GM13977 (cell line): ENCODE measurements at regions not wholly inside any gene's neighbourhood (a gene's known extent, or its start where the extent isn't known, plus 50 kb on each side); places are given as distances from the start of the nearest gene placed in this dataset.

ENCODE experiments used
- DNase-seq: peaks from one replicate; pipeline ENCODE4 v3.0.0; 2012; ENCODE audit warnings: low spot score
- CTCF ChIP-seq: IDR thresholded peaks from 2 replicates; pipeline ENCODE4 v1.5.1; 2012; ENCODE audit warnings: mild to moderate bottlenecking, control low read depth; ENCODE audit not compliant: insufficient read depth; ENCODE audit errors: extremely low read depth, missing control alignments
- in situ Hi-C: fragments of 300-500 bp; cut with MboI; formaldehyde crosslinking; loops from one replicate; pipeline ENCODE4 v1.12.0; 2022; ENCODE audit warnings: low sequenced_read_pairs, low pct_unique_long_range_greater_than_20kb, mixed read lengths, inconsistent platforms; ENCODE audit not compliant: unreplicated experiment

GRCh38 chr2:22897428-22897827 lies 487.6 kb upstream of the KLHL29 start:
- no peak for DNase-seq
- TF ChIP-seq CTCF: no peak
- in situ Hi-C loops: no loop called here

GRCh38 chr2:22900674-22901073 lies 484.3 kb upstream of the KLHL29 start:
- no peak for DNase-seq

DNA sequence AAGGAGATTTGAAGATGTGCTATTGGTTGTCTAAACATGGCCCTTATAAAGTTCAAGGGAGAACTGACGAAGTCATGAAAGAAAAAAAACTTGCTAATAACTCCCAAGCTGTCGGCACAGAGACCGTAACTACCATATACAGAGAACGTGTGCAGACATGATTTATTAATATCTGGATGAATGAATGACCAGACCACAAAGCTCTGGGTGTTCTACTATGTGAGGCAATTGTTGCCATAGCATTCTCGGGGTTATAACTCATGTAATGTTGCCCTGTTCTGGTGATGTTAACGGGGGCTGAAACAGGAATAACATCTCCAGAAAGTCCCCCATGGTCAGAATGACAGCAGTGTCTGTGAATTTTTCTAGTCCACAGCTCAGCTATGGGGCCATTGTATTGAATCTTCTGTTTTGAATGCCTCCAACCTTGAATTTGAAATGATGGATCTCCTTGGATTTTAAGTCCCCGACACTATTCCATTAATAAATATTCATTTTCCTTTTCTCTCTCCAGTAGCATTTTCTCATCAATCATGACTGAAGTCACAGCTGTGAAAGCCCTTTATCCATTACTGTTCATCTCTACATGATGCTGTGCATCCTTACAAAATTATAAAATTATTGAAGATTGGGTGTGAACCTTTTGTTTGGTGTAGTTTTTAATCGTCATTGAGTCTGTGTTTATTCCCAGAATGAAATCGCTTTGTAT lies 483.4 kb upstream of the KLHL29 start:
- DNase-seq: no peak
- no peak for TF ChIP-seq CTCF
- in situ Hi-C loops: no loop called here

More at GRCh38 chr2:22900674-22901073, 484.3 kb upstream of the KLHL29 start:
- in situ Hi-C loops: no loop called here
- no peak for TF ChIP-seq CTCF

DNA sequence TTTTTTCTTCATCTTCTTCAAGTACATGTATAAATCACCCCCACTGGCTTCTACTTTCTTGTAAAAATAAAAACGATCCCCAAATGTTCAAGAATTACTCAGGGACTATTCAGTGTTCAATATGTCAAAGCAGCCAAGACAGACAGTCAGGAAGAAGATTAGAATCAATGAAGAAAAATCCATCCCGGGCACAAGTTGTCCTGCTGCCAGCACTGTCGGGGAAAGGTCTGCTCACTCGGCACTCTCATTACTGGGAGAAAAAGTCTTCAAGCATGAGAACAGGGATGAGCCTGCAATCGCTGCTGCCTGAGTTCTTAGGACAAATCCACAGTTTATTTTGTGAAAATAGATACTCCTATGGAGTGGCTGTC lies 482.8 kb upstream of the KLHL29 start:
- TF ChIP-seq CTCF: no peak
- in situ Hi-C loops: no loop called here
- DNase-seq: no peak

GRCh38 chr2:22902662-22903165 lies 482.3 kb upstream of the KLHL29 start:
- TF ChIP-seq CTCF: no peak
- no peak for DNase-seq
- in situ Hi-C loops: no loop called here

DNA sequence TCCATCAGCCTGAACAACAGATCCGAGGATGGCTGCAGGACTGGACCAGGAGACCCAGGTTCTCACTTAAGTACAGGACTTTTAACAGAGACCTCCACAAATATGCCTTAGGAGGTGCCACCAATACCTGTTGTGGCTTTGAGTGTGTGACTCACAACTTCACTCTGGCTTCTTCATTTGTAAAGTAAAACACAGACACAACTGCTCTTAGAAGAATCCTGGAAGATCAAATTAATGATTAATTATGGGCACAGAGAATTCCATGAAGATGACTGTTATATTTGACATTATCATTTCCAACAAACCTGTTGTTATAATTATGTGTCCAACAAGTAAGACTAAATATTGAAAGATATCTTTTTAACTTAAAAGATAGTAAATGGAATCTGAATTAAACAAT lies 481.4 kb upstream of the KLHL29 start:
- no peak for DNase-seq
- no peak for TF ChIP-seq CTCF
- in situ Hi-C loops: no loop called here
